KBM-7 (cell line): ENCODE measurements at regions not wholly inside any gene's neighbourhood (a gene's known extent, or its start where the extent isn't known, plus 50 kb on each side); places are given as distances from the start of the nearest gene placed in this dataset.

Source experiments
- DNase-seq: peaks from one replicate; pipeline ENCODE4 v3.0.0-alpha.2; 2015
- in situ Hi-C: fragments of 300-500 bp; cut with MboI; formaldehyde crosslinking; loops from 2 replicates; pipeline ENCODE4 v1.14.3; 2020; ENCODE audit warnings: low sequenced_read_pairs, low pct_unique_long_range_greater_than_20kb, mixed read lengths

DNA sequence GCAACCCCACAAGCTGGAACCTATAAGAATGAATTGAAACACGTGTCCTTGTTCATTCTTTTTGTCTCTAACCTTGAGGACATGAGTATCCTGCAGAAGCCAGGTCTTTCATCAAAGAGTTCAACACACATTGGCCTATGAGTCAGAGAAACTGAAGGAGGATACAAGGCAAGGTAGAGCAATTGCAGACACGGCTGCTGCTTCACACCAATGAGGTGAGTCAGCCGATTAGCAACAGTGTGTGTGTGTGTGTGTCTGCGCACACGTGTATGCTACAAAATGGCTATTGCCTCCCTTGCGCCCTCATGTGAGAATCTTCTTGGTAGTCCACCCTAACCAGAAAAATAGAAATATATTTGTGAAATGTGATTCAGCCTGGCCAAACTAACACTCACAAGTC, 1477.7 kb upstream of the IGFBP7 start:
- DNase-seq, result no peak
- in situ Hi-C loops, result no loop called here

DNA sequence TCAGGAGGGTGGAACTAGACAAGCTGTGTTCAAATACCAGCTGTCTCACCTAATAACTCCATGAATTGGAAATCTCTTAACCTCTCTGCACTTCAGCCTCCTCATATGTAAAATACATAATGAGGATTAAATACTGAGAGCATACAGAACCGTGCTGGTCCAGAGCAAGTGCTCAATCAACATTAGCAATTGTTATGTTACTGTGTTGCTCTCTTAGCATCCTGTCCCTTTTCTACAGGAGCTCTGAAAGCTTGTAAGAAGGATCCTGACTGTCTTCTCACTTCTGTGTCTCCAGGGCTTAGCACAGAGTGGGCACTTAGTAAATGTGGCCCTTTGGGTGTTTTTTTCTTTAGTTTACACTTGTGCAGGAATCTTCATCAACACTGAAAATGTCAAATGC, 1456.1 kb upstream of the IGFBP7 start:
- in situ Hi-C loops, result no loop called here
- DNase-seq, result no peak

DNA sequence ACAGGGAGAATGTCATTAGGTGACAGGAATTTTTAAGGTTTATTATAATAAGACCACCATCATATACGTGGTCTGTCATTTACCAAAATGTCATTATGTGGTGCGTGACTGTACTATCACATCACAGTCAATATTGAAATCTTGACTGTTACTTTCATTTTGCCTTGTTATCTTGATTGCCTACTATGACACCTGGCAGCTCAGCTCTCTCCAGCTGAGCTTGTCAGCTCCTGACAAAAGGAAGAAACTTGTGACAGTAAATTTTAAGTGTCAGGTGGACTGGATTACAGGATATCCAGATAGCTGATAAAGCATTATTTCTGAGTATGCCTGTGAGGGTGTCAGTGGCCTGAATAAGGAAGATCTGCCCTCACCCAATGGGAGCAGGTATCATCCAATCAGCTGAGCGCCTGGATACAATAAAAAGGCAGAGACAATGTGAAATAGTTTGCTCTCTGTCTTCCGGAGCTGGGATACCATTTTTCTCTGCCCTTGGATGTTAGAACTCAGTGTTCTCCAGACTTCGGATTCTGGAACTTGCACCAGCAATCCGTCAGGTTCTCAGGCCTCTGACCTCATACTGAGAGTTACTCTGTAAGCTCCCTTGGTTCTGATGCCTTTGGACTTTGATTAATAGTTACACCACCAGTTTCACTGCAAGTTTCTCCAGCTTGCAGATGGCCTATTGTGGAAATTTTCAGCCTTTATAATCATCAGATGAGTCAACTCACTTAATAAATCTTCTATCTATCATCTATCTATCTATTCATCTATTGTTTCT, 1454.7 kb upstream of the IGFBP7 start:
- no peak for DNase-seq
- in situ Hi-C loops, result no loop called here

DNA sequence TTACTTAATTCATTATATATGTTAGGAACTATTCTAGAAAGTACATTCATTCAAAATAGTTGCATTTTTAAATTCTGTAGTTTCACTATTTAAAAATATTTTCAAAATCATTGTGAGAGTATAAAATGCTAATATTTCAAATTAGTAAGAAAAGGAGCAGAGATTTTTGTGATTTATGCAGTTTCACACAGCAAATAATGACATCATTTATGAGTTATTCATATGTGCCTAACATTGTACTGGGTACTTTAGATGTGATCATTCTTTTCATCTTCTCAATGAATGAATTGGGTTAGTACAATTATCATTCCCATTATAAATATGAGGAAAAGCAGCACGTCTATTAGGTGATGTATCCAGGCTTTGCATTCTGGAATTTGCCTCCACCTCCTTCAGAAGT, 1451.0 kb upstream of the IGFBP7 start:
- no peak for DNase-seq
- in situ Hi-C loops, result no loop called here

DNA sequence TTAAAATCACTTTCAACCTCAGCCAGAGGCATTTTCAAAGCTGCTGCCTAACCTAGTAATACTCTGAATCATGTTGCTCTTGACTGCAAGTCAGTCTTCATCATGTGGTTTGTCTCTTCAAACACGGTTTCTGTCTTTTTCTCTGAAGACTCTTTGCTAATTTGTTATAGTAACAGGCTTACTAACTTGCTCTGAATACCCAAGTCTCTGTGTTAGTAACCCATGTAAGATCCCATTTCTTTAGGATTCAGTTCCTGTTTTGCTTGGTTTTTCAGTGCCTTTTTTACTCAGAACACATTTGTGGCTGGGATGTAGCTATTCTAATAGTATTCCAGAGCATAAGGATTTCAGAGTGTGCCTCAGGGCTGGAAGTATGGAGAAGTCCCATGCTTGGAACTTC, 1450.6 kb upstream of the IGFBP7 start:
- in situ Hi-C loops, result no loop called here
- no peak for DNase-seq

DNA sequence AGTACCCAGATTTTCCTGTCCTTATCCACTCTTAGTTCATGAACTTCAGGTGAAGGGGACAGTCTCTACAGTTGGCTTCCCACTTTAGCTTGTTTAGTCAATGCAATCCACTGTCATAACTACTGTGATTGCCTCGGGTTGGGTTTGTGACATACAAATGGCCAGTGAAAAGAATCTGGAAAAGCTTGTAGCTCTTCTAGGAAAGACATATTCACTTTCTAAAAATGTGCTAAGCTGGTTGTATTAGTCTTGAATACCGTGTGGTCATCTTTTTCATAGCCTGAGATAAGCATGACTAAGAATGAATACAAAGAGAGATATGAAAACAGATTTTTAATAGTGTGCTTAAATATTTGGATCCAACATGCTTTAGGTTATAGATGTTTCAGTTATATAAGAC, 1443.5 kb upstream of the IGFBP7 start:
- in situ Hi-C loops, result no loop called here
- no peak for DNase-seq

DNA sequence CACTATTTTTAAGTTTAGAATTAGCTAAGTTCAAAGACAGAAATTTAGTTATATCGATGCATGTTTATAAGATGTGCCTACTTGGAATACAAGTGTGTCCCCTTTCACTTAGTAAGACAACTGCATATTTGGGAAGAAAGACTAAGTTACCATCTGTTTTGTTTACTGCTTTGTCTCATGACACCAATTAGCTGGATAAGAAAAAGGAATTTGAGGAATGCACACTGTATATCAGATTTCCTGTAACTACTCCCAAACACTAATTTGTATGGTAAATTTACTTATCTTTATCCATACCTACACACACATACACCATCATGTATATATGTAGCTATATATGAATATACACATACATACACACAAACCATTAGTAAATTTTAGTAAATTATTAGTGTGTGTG, 1442.8 kb upstream of the IGFBP7 start:
- in situ Hi-C loops, result no loop called here
- no peak for DNase-seq

DNA sequence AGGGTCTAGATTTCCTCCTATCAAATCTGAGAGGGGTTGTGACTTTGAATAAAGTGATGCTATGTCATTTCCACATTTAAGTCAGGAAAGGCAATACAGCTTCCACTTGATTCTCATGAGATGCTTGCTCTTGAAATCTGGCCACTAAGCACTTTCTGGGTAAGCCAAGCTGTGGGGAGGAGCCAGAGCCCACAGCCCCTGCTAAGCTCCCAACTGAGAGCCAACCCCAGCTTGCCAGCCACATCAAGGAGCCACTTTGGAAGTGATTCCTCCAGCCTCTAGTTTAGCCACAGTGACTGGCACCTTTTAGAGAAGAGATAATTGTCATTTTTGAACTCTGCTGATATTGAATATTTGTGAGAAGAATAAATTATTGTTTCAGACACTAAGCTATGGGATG, 1441.5 kb upstream of the IGFBP7 start:
- in situ Hi-C loops, result no loop called here
- DNase-seq, result no peak

DNA sequence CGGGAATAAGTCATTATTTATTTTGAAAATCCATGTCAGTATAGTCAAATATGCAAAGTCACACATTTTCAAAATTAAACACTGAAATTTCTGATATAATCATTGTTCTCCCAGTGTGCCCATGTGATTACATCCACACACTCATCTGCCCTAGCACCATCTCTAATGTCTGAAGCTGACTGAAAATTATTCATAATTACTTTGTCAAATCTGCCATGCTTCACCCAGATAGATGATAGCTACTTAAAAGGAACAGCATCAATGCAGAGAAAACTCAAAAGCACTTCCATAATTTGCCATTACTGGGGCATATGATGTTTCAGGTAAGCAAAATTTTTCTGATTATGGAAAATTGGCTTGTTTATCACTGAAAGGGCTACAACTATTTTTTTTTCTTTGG, 1433.3 kb upstream of the IGFBP7 start:
- no peak for DNase-seq

DNA sequence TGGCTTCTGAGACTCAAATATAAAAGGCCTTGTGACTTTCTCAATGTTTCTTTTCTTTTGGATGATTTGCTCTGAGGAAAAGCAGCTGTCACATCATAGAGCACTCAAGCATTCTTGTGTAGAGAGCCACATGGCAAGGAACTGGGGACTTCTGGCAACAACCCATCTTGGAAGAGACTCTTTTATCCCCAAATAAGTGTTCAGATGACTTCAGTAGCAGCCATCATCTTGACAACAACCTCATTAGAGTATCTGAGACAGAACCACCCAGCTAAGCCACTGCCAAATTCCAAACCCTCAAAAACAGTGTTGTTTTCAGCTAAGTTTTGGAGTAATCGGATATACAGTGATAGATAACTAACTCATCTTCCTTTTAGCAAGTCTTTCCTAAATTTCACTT, 1431.7 kb upstream of the IGFBP7 start:
- in situ Hi-C loops, result no loop called here
- no peak for DNase-seq

More for the DNA sequence above, 1433.3 kb upstream of the IGFBP7 start:
- in situ Hi-C loops, result no loop called here

DNA sequence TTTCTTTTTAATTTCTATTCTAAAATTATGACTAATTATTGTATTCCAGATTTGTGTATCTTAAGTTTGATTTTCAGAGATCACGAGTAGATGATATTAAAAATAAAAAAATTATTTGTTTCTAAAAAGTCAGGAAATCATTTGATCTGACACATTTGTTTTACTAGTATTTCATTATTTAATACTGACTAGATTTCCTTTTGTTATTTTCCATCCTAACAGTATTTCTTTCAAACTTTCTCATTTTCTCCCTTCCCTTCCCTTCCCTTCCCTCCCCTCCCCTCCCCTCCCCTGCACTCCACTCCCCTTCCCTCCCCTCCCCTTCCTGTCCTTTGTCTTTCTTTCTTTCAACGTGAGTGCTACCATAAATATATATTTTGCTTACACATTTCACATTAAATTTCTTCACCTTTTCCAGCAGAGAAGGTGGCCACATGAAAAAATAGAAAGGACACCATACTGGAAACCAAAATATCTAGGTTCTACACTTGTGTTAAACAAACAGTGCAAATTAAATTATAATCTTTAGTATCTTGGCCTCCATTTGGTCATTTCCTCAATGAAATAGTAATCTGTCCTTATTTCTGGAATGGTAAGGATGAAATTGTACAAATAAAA, 1412.7 kb upstream of the IGFBP7 start:
- no peak for DNase-seq
- in situ Hi-C loops, result no loop called here

DNA sequence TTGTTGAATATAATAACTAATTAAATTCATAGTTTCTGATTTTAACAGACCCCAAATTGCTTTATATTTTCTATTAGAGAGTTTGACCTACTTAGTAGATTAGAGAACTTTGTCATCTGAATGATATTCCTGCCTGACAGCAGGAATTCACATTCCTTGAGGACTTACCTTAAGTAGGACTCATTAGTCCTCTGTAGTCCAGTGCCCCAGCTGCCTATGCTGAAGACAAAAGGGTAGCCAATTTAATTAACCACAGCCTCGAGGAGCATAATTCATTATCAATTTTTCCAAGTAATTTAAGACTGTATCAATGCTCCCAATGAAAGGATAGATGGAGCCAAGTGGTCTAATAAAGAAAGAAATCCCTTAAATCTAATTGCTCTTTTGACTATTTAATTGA, 1405.0 kb upstream of the IGFBP7 start:
- no peak for DNase-seq

DNA sequence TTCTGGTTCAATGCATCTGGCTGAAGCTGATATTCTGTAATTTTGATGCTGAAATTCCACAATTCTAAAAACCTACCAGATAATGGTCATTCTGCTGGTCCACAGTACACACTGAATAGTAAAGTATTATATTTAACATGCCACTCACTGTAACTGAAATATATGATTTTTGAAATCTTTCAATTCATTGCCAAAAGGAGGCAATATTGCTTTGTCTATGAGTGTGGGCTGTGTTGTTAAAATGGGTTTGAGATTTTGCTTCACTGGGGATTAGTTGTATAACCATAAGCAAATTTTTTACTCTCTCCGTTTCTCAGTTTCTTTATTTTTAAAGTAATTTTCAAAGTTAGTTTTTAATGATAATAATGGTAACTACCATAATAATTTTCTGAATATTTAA, 1404.1 kb upstream of the IGFBP7 start:
- no peak for DNase-seq
- in situ Hi-C loops, result no loop called here

More for the DNA sequence above, 1405.0 kb upstream of the IGFBP7 start:
- in situ Hi-C loops, result no loop called here

DNA sequence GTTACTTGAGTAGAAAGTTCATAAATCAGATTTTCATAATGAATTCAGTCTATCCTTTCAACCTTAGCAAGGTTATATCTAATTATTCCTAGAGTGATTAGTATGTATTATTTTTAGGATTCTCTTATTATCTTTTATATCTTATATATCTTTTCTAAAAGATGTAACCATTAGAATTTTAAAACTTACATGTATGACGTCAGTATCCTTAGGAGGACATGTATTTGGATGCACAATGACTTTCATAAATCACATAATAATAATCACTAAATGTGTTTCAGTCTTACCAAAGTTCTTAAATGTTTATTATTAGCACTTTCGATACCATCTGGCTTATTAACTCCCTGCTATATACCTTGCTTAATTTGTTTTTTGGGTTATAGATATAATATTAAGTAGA, 1400.5 kb upstream of the IGFBP7 start:
- no peak for DNase-seq
- in situ Hi-C loops, result no loop called here

DNA sequence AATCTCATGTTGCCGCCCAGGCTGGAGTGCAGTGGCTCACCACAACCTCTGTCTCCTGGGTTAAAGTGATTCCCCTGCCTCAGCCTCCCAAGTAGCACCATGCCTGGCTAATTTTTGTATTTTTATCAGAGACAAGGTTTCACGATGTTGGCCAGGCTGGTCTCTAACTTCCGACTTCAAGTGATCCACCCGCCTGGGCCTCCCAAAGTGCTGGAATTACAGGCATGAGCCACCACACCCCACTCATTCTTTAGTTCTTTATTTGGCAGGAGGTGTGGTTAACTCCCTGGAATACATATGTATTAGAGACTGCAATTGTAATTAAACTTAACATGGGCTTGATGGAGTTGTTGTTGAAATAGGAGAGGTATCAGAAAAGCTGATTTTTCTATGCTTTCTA, 1396.9 kb upstream of the IGFBP7 start:
- in situ Hi-C loops, result no loop called here
- DNase-seq, result no peak

DNA sequence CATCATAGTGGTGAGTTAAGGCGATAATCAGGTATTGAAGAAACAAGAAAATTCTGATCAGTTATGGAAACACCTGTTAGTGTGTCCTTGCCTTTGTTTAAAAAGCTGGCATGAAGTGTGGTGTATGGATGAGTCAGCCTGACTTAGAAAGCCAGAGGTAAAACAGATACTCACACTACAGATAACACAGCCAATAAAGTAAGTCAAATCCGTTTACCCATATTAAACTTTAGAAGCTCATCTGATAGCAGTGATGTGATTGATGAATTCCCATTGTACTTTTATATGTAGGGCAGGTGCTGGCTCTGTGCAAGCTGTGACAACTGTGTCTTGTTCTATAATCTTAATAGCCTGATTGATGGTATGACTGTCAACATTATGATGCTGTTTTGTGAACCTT, 1392.7 kb upstream of the IGFBP7 start:
- in situ Hi-C loops, result no loop called here

DNA sequence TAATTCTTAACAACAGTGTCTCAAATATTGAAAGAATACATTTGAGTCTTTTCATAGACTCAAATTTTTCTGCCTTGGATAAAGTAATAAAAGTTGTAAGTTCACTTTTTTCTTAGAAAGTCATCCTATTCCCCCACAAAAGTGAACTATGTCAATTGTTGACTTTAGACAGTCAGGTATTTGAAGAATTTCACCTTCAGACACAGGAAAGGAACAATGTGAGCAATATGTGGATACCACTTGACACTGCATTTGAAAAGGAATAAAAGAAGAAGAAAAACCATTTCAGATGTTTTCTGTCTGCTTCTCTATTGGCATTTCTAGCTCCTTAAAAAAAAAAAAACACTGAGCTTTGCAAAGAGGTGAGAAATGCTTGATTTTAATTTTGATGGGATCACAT, 1389.0 kb upstream of the IGFBP7 start:
- in situ Hi-C loops, result no loop called here
- no peak for DNase-seq

More for the DNA sequence above, 1392.7 kb upstream of the IGFBP7 start:
- DNase-seq, result no peak

DNA sequence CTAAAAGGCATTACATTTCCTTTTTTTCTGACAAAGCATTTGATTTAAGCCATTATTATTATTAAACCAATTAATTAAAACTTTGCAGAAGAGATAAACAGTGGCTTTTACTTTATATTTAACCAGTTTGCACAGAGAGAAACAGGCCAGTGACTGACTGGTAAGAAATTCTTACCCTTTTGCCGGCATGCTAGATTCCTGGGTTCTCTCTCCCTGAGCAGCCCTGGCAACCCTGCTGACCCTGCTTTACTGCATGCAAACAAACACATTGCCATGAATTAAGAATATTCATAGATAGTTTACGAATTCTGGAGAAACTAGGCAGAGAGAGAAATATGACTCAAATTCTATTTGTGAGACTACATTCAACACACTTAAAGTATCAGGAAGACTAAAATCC, 1381.4 kb upstream of the IGFBP7 start:
- in situ Hi-C loops, result no loop called here

DNA sequence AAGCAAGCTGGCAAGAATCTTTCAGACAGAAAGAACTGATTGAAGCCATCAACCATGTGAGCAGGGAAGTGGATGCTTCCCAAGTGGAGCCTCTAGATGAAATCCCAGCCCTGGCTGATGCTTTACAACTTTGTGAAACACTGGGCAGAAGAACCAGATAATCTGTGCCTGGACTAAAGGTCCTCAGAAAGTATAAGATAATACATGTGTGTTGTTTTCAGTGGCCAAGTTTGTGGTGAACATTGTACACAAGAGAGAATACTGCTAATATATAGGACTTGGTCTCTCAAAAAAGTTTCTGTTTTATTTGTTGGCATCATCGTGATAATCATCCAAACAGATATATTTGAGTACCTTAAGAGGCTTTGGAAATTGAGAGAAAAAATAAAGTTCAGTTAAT, 1367.8 kb upstream of the IGFBP7 start:
- no peak for DNase-seq
- in situ Hi-C loops, result no loop called here

More for the DNA sequence above, 1381.4 kb upstream of the IGFBP7 start:
- DNase-seq, result no peak

DNA sequence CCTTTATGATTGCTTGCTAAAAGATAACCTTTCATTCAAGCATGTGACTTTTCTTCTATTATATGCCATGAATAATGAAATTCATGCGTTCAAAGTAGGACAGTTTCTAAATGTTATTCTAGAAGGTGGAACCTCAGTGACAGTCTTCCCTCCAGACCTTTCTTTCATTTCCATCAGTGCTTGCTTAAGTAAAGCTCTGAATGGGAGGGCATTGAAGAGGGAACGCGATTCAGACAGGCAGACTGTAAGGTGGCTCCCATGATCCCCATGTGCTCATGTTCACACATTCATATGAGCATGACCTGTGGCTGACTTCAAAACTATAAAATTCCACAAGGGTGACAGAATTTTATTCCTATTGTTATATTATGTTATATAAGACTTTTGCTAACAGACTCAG, 1367.3 kb upstream of the IGFBP7 start:
- in situ Hi-C loops, result no loop called here
- no peak for DNase-seq

DNA sequence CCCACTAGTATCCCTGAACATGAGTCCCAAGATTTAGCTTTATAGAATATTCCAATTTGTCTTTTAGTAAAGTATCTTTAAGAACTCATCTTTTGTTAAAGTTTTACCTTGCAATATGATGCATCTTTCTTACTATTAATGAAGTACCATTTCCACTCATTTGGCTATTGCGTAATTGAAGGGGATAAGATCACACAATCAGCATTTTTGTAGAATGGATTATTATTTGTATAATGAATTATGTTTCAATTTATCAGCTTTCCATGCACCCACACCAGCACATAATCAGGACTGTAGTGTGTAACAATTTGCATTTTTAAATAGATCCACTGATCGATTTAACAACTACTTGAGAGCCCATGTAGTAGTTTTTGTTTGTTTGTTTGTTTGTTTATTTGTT, 1364.9 kb upstream of the IGFBP7 start:
- in situ Hi-C loops, result no loop called here
- no peak for DNase-seq
